ENCODE measurements at regions not wholly inside any gene's neighbourhood (a gene's known extent, or its start where the extent isn't known, plus 50 kb on each side); places are given as distances from the start of the nearest gene placed in this dataset.

GRCh38 chr2:238557431-238557830 is 130.7 kb downstream of the ASB1 start:
- H3K36me3 ChIP-seq (ENCODE audit: insufficient read depth, insufficient read length, low read length), result no peaks in the 10 kb centered on the region
- no peaks in the 10 kb centered on the region for H3K27me3 ChIP-seq (ENCODE audit: insufficient read depth, insufficient read length)
- H3K4me1 ChIP-seq (ENCODE audit: insufficient read depth, insufficient read length), result peaks cover 5% of the 10 kb centered on the region

GRCh38 chr2:238557936-238558335 is 131.2 kb downstream of the ASB1 start:
- Histone ChIP-seq H3K36me3 (ENCODE audit: insufficient read depth, insufficient read length, low read length) (no peaks in the 10 kb centered on the region), H3K9ac (ENCODE audit: insufficient read length, low read depth) (no peak overlapping the region), H3K27me3 (ENCODE audit: insufficient read depth, insufficient read length) (no peaks in the 10 kb centered on the region), H3K9me3 (ENCODE audit: insufficient read depth, low read length) (no peaks in the 10 kb centered on the region), H3K4me3 (ENCODE audit: insufficient read length, low read depth) (no peak overlapping the region), H3K4me1 (ENCODE audit: insufficient read depth, insufficient read length) (peaks cover 5% of the 10 kb centered on the region)
- no peak for DNase-seq (ENCODE audit: low read depth, low spot score)
- TF ChIP-seq YY1 (IDR thresholded peaks at IDR 0.05; ENCODE audit: insufficient read depth, insufficient read length) (no peak), SUZ12 (IDR thresholded peaks at IDR 0.05; ENCODE audit: extremely low read depth, insufficient read depth, insufficient read length) (no peak), ZNF274 (IDR thresholded peaks at IDR 0.05; ENCODE audit: low read depth, low read length) (no peak)

More at GRCh38 chr2:238557431-238557830, 130.7 kb downstream of the ASB1 start:
- no peak for TF ChIP-seq SUZ12 (IDR thresholded peaks at IDR 0.05; ENCODE audit: extremely low read depth, insufficient read depth, insufficient read length)
- TF ChIP-seq YY1 (IDR thresholded peaks at IDR 0.05; ENCODE audit: insufficient read depth, insufficient read length), result no peak
- TF ChIP-seq ZNF274 (IDR thresholded peaks at IDR 0.05; ENCODE audit: low read depth, low read length), result no peak
- no peak overlapping the region for H3K4me3 ChIP-seq (ENCODE audit: insufficient read length, low read depth)
- no peak overlapping the region for H3K9ac ChIP-seq (ENCODE audit: insufficient read length, low read depth)
- H3K9me3 ChIP-seq (ENCODE audit: insufficient read depth, low read length), result no peaks in the 10 kb centered on the region
- no peak for DNase-seq (ENCODE audit: low read depth, low spot score)

- Histone ChIP-seq H3K36me3 (ENCODE audit: insufficient read depth, insufficient read length, low read length) (no peaks in the 10 kb centered on the region), H3K4me1 (ENCODE audit: insufficient read depth, insufficient read length) (peaks cover 5% of the 10 kb centered on the region), H3K9me3 (ENCODE audit: insufficient read depth, low read length) (no peaks in the 10 kb centered on the region), H3K4me3 (ENCODE audit: insufficient read length, low read depth) (no peak overlapping the region), H3K27me3 (ENCODE audit: insufficient read depth, insufficient read length) (no peaks in the 10 kb centered on the region), H3K9ac (ENCODE audit: insufficient read length, low read depth) (no peak overlapping the region)
- no peak for TF ChIP-seq SUZ12 (IDR thresholded peaks at IDR 0.05; ENCODE audit: extremely low read depth, insufficient read depth, insufficient read length)
- no peak for DNase-seq (ENCODE audit: low read depth, low spot score)
Measured at GRCh38 chr2:238558456-238559099, 131.9 kb downstream of the ASB1 start.

GRCh38 chr2:238560234-238560633 is 133.5 kb downstream of the ASB1 start:
- no peaks in the 10 kb centered on the region for H3K4me1 ChIP-seq (ENCODE audit: insufficient read depth, insufficient read length)
- TF ChIP-seq SUZ12 (IDR thresholded peaks at IDR 0.05; ENCODE audit: extremely low read depth, insufficient read depth, insufficient read length), result no peak
- no peak for DNase-seq (ENCODE audit: low read depth, low spot score)

GRCh38 chr2:238561230-238561629 is 134.5 kb downstream of the ASB1 start:
- Histone ChIP-seq H3K9me3 (ENCODE audit: insufficient read depth, low read length) (no peaks in the 10 kb centered on the region), H3K4me1 (ENCODE audit: insufficient read depth, insufficient read length) (no peaks in the 10 kb centered on the region), H3K27me3 (ENCODE audit: insufficient read depth, insufficient read length) (no peaks in the 10 kb centered on the region), H3K36me3 (ENCODE audit: insufficient read depth, insufficient read length, low read length) (no peaks in the 10 kb centered on the region), H3K9ac (ENCODE audit: insufficient read length, low read depth) (no peak overlapping the region), H3K4me3 (ENCODE audit: insufficient read length, low read depth) (no peak overlapping the region)
- DNase-seq (ENCODE audit: low read depth, low spot score), result no peak
- no peak for TF ChIP-seq ZNF274 (IDR thresholded peaks at IDR 0.05; ENCODE audit: low read depth, low read length)
- no peak for TF ChIP-seq SUZ12 (IDR thresholded peaks at IDR 0.05; ENCODE audit: extremely low read depth, insufficient read depth, insufficient read length)
- TF ChIP-seq YY1 (IDR thresholded peaks at IDR 0.05; ENCODE audit: insufficient read depth, insufficient read length), result no peak

More at GRCh38 chr2:238560234-238560633, 133.5 kb downstream of the ASB1 start:
- no peaks in the 10 kb centered on the region for H3K9me3 ChIP-seq (ENCODE audit: insufficient read depth, low read length)
- H3K9ac ChIP-seq (ENCODE audit: insufficient read length, low read depth), result no peak overlapping the region
- no peak overlapping the region for H3K4me3 ChIP-seq (ENCODE audit: insufficient read length, low read depth)
- no peaks in the 10 kb centered on the region for H3K27me3 ChIP-seq (ENCODE audit: insufficient read depth, insufficient read length)
- no peaks in the 10 kb centered on the region for H3K36me3 ChIP-seq (ENCODE audit: insufficient read depth, insufficient read length, low read length)

- H3K9me3 ChIP-seq (ENCODE audit: insufficient read depth, low read length), result no peaks in the 10 kb centered on the region
- no peaks in the 10 kb centered on the region for H3K36me3 ChIP-seq (ENCODE audit: insufficient read depth, insufficient read length, low read length)
- H3K27me3 ChIP-seq (ENCODE audit: insufficient read depth, insufficient read length), result no peaks in the 10 kb centered on the region
- peaks cover 3% of the 10 kb centered on the region for H3K4me1 ChIP-seq (ENCODE audit: insufficient read depth, insufficient read length)
- no peak for DNase-seq (ENCODE audit: low read depth, low spot score)
- no peak overlapping the region for H3K4me3 ChIP-seq (ENCODE audit: insufficient read length, low read depth)
- H3K9ac ChIP-seq (ENCODE audit: insufficient read length, low read depth), result no peak overlapping the region
- no peak for TF ChIP-seq YY1 (IDR thresholded peaks at IDR 0.05; ENCODE audit: insufficient read depth, insufficient read length)
- no peak for TF ChIP-seq ZNF274 (IDR thresholded peaks at IDR 0.05; ENCODE audit: low read depth, low read length)
- no peak for TF ChIP-seq SUZ12 (IDR thresholded peaks at IDR 0.05; ENCODE audit: extremely low read depth, insufficient read depth, insufficient read length)
Measured at GRCh38 chr2:238562446-238562845, 135.7 kb downstream of the ASB1 start.

- Histone ChIP-seq H3K27me3 (ENCODE audit: insufficient read depth, insufficient read length) (no peaks in the 10 kb centered on the region), H3K36me3 (ENCODE audit: insufficient read depth, insufficient read length, low read length) (no peaks in the 10 kb centered on the region), H3K9me3 (ENCODE audit: insufficient read depth, low read length) (no peaks in the 10 kb centered on the region), H3K4me1 (ENCODE audit: insufficient read depth, insufficient read length) (peaks cover 8% of the 10 kb centered on the region), H3K4me3 (ENCODE audit: insufficient read length, low read depth) (no peak overlapping the region), H3K9ac (ENCODE audit: insufficient read length, low read depth) (no peak overlapping the region)
- TF ChIP-seq SUZ12 (IDR thresholded peaks at IDR 0.05; ENCODE audit: extremely low read depth, insufficient read depth, insufficient read length) (no peak), YY1 (IDR thresholded peaks at IDR 0.05; ENCODE audit: insufficient read depth, insufficient read length) (no peak), ZNF274 (IDR thresholded peaks at IDR 0.05; ENCODE audit: low read depth, low read length) (no peak)
- DNase-seq (ENCODE audit: low read depth, low spot score), result no peak
Measured at GRCh38 chr2:238563551-238563950, 136.8 kb downstream of the ASB1 start.

All from NT2/D1 (cell line).